Kidney capillary endothelial cell (primary cell): ENCODE measurements at regions not wholly inside any gene's neighbourhood (a gene's known extent, or its start where the extent isn't known, plus 50 kb on each side); places are given as distances from the start of the nearest gene placed in this dataset.

Source experiments
- DNase-seq: peaks from one replicate; pipeline ENCODE4 v3.0.0-alpha.2; 2018; ENCODE audit warnings: low spot score

- DNase-seq = no peak
Measured at GRCh38 chr1:36675931-36676562, 193.3 kb upstream of the CSF3R start.

GRCh38 chr1:36675106-36675505 lies 192.4 kb upstream of the CSF3R start:
- no peak for DNase-seq

- no peak for DNase-seq
Measured at GRCh38 chr1:36673202-36673601, 190.5 kb upstream of the CSF3R start.

- DNase-seq = no peak
Measured at GRCh38 chr1:36669262-36669661, 186.5 kb upstream of the CSF3R start.

- DNase-seq = no peak
Measured at GRCh38 chr1:36667836-36668235, 185.1 kb upstream of the CSF3R start.

GRCh38 chr1:36667256-36667655 lies 184.5 kb upstream of the CSF3R start:
- no peak for DNase-seq

- no peak for DNase-seq
Measured at GRCh38 chr1:36665478-36666080, 182.9 kb upstream of the CSF3R start.

GRCh38 chr1:36664571-36665287 lies 182.0 kb upstream of the CSF3R start:
- DNase-seq = no peak

DNA sequence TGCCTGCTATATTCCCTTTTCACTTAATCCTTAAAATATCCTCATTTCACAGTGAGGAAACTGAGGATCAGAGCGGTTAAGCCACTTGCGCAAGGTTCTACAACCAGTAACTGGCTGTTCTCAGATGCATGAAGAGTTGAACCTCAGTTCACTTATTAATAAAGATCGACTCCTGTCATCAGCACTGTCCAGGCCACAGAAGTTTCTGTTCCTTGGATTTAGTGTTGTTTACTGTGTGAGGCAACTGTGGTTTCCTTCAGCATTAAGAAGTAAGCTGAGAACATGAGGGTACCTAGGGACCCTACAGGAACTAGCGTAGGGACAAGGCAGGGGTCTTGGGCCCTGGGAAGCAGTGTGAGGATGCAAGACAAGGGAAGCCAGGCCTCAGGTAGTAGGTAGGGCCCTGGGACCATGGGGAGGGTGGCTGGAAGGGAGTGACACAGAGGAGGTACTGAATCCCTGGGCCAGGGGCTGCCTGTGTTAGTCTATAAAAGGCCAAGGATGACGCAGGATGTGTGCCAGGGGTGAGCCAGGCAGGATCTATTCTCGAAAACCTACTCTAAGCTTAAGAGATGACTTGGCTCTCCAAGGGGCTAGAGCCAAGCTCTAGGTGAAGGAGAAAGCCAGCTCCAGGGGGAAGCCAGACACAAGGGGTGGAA lies 181.2 kb upstream of the CSF3R start:
- DNase-seq = no peak

DNA sequence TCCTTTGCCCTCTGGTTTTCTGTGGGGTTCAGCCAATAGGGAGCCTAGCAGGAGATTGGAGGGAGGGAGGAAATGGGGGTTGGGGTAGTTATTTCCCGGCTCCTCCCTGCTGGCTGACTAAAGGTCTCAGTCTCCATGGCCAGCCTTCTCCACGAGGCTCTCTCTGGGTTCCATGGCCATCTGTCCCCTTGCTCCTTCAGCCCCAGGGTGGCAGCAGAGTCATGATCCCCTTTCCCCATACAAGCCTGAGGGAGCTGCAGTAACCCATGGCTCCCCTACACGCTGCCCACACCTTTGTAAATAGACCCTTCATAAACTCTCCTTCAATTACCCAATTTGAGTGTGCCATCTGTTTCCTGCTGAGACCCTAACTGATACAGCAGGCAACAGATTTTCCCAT lies 176.1 kb upstream of the CSF3R start:
- no peak for DNase-seq

DNA sequence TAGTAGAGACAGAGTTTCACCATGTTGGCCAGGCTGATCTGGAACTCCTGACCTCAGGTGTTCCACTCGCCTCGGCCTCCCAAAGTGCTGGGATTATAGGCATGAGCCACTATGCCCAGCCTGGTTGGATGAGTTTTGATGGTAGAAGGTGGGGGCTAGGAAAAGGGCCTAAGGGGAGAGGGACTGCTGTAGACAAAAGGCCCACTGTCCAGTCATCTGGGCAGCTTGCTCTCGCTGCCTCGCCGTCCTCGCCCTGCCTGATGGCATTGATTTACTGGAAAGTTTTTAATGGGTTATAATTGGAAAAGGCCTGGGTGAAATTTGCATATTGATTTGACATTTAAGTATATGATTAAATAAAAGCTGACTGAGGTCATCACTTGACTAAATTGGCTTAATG lies 175.1 kb upstream of the CSF3R start:
- no peak for DNase-seq

DNA sequence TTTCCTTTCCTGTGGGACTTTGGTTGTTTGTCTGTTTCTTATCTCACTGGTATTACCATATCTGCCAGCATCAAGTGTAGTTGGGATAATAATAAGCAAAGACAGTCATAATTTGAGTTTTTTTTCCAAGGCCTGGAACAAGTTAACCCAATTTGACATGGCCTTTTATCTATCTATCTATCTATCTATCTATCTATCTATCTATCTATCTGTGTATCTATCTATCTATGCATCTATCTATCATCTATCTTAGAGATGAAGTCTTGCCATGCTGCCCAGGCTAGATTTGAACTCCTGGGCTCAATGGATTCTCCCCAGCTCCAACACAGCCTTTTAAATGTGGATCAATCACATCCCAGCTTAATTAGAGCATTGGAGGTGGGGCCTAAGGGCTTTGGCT lies 174.1 kb upstream of the CSF3R start:
- DNase-seq = no peak

DNA sequence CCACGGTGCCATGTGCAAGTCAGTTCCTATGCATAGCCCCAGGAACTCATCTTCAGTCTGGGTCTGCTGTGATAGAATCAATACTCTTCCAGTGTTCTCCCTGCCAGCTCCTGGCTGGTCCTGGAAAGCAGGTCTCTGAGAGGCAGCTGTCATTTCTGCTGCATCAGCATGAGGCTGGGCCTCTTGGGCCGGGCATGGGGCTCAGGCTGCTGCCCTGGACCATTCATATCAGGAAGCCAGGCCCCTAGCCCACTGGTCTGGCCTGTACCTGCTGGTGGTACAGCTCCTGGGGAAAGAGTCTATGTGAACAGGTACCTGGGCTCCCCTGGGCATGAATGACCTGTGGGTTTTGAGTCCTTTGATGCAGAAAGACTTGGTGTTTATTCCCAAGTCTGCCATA lies 173.6 kb upstream of the CSF3R start:
- DNase-seq = no peak

DNA sequence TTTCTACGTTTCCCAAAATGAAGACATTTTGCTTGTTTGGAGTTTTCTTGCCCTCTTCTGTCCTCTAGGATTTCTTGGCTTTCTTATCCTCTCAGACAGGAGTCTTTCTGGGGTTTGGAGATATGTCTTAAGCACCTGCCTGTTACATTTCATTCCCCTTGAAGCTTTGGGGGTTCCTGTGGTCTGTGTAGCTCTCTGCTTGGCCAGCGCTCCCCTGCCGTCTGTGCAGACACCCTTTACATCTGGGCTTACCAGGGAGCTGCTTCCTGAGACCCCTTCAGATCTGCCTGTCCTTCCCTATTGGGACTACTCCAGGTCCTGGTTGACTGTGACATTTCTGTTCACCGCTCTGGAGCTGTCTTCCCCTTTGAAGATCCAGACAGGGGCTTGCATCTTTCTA lies 171.9 kb upstream of the CSF3R start:
- DNase-seq = no peak

DNA sequence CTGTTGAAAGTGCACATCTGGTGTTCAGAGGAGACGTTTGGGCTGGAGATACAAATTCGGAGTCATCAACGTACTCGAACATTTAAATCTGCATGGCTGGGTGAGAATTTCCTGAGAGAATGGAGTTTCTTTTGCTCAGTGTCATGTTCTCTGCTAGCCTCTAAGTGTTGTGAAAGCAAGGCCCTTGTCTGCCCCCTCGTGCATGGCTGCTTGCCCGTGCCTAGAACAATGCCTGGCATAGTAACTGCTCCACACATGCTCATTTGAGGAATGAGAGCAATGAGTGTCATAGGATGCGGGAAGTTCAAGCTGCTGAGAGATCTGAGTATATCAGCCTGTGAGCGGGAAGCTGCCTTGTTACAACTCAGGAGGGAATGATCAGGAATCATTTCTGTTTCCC lies 171.1 kb upstream of the CSF3R start:
- no peak for DNase-seq

- no peak for DNase-seq
Measured at GRCh38 chr1:36652586-36652985, 169.9 kb upstream of the CSF3R start.

GRCh38 chr1:36652011-36652410 lies 169.3 kb upstream of the CSF3R start:
- no peak for DNase-seq

GRCh38 chr1:36651176-36651910 lies 168.6 kb upstream of the CSF3R start:
- DNase-seq = no peak

DNA sequence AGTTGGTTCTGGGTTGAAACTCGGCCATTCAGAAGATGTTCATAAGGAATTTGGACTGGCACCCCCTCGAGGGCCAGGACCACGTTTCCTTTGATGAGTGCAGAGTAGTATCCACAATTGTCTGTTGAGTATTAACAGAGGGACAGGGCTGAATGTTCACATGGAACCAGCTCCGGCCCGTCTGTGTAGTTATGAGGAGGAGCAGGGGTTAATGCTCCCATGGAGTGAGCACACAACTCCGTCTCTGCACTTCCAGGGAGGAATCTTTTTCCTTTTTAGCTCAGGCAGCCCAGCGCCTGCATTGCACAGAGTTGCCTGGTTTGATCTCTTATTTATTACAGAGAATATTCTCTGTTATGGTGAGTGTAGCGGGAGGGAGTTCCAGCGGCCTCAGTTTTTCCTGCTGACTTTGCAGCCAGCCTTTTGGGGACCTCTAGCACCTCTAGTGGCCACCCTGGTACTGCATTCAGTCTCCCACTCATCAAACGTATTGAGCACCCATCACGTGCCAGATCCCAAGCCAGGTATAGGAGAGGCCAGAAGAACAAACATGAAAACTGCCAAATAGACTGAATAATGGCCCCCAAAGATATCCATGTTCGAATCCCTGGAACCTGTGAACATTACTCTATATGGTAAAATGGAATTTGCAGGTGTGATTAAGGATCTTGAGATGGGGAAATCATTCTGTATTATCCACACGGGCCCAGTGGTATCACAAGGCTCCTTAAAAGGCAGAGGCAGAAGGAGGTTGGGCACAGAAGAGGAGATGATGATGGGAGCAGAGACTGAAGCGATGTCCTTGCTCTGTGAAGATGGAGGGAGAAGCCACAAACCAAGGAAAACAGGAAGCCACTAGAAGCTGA lies 167.7 kb upstream of the CSF3R start:
- peak; percentile 40 for DNase-seq

GRCh38 chr1:36645867-36646266 lies 163.2 kb upstream of the CSF3R start:
- no peak for DNase-seq

GRCh38 chr1:36644556-36644955 lies 161.8 kb upstream of the CSF3R start:
- DNase-seq = no peak
